ENCODE measurements at regions not wholly inside any gene's neighbourhood (a gene's known extent, or its start where the extent isn't known, plus 50 kb on each side); places are given as distances from the start of the nearest gene placed in this dataset.

GRCh38 chr5:62708481-62709325 is 130.1 kb downstream of the LRRC70 start:
- DNase-seq: no peak
- H3K4ac ChIP-seq (ENCODE audit: low read depth, low read length): no peak overlapping the region
- H2AFZ ChIP-seq (ENCODE audit: low read length): no peak overlapping the region
- TF ChIP-seq CTCF (conservative IDR thresholded peaks at IDR 0.05): no peak
- H3K27ac ChIP-seq (ENCODE audit: insufficient read length, low read depth, low read length): no peak overlapping the region
- H2BK12ac ChIP-seq (ENCODE audit: insufficient read length, low read depth, low read length): no peak overlapping the region
- H2BK5ac ChIP-seq (ENCODE audit: insufficient read length, low read length): no peak overlapping the region
- H4K91ac ChIP-seq (ENCODE audit: insufficient read length, low read depth, low read length): no peak overlapping the region
- H3K56ac ChIP-seq (ENCODE audit: insufficient read length, low read depth, low read length): no peak overlapping the region
- H4K8ac ChIP-seq (replicated peaks; ENCODE audit: insufficient read length, low read depth, low read length): no peak overlapping the region
- no peak overlapping the region for H2AK5ac ChIP-seq (ENCODE audit: insufficient read length, low read length)
- no peaks in the 10 kb centered on the region for H4K20me1 ChIP-seq (ENCODE audit: control insufficient read depth, insufficient read depth, insufficient read length)
- H2BK15ac ChIP-seq (ENCODE audit: low read depth, low read length): no peak overlapping the region
- no peak overlapping the region for H3T11ph ChIP-seq (ENCODE audit: low read length)
- no peaks in the 10 kb centered on the region for H3K27me3 ChIP-seq (ENCODE audit: insufficient read depth, low read length)
- no peak overlapping the region for H3K14ac ChIP-seq (ENCODE audit: insufficient read depth, low read length)
- H3K23ac ChIP-seq (ENCODE audit: insufficient read length, low read depth, low read length): no peak overlapping the region
- H3K79me2 ChIP-seq (ENCODE audit: insufficient read depth, low read length): no peaks in the 10 kb centered on the region
- H3K9me3 ChIP-seq (ENCODE audit: control insufficient read depth, low read depth, low read length): no peaks in the 10 kb centered on the region
- Mint-ChIP-seq H3K27ac (no peak overlapping the region), H3K4me3 (no peak overlapping the region), H3K9me3 (peaks cover 0 to 7% of the 10 kb centered on the region in 2 experiments; a peak in 3 of 5 replicates), H3K27me3 (ENCODE audit: low read depth) (0 out of 2 replicates have a peak, but pooled peaks cover 2% of the 10 kb centered on the region), H3K36me3 (ENCODE audit: insufficient read depth in 1 of 3, low read depth in 3 of 3) (peaks cover 0 to 4% (median 3%) of the 10 kb centered on the region in 3 experiments; a peak in 3 of 7 replicates), H3K4me1 (peaks cover 0 to 2% of the 10 kb centered on the region in 2 experiments; a peak in 1 of 4 replicates)
- no peak overlapping the region for H3K4me2 ChIP-seq (ENCODE audit: insufficient read depth, insufficient read length, low read length)
- H3K9ac ChIP-seq (ENCODE audit: extremely low read depth, insufficient read length, low read length): no peak overlapping the region
- no peak overlapping the region for H3K18ac ChIP-seq (ENCODE audit: insufficient read length, low read depth, low read length)
- no peak overlapping the region for H2BK120ac ChIP-seq (ENCODE audit: low read depth, low read length, poor library complexity, severe bottlenecking)
- H4K5ac ChIP-seq (ENCODE audit: insufficient read length, low read depth, low read length): no peak overlapping the region
- no peaks in the 10 kb centered on the region for H3K23me2 ChIP-seq (ENCODE audit: insufficient read length, low read depth, low read length, poor library complexity, severe bottlenecking)
- no CpG with 5 or more reads among the region's 1 CpG for WGBS (ENCODE audit: extremely low coverage, insufficient read length, low lambda C conversion rate)
- no peaks in the 10 kb centered on the region for H3K79me1 ChIP-seq (ENCODE audit: insufficient read depth, low read depth, low read length, poor library complexity, severe bottlenecking)
- no peaks in the 10 kb centered on the region for H3K4me1 ChIP-seq (ENCODE audit: insufficient read depth, low read length)
- no peak overlapping the region for H2BK20ac ChIP-seq (ENCODE audit: low read depth, low read length, poor library complexity, severe bottlenecking)

Data from H9 (cell line).